HEK293 (cell line): ENCODE measurements at regions not wholly inside any gene's neighbourhood (a gene's known extent, or its start where the extent isn't known, plus 50 kb on each side); places are given as distances from the start of the nearest gene placed in this dataset.

Experiments used
- ZBTB7A ChIP-seq: fragments of 450-650 bp; formaldehyde crosslinking; IDR thresholded peaks from 2 replicates; pipeline ENCODE4 v1.5.1; 2016; ENCODE audit warnings: low read depth, missing biosample characterization, missing genetic modification characterization
- ZNF175 ChIP-seq: fragments of 450-650 bp; formaldehyde crosslinking; IDR thresholded peaks from 2 replicates; pipeline ENCODE4 v1.5.1; 2016; ENCODE audit warnings: missing biosample characterization, missing genetic modification characterization
- ZNF585B ChIP-seq: fragments of 450-650 bp; formaldehyde crosslinking; IDR thresholded peaks from 2 replicates; pipeline ENCODE4 v1.5.1; 2016; ENCODE audit warnings: missing biosample characterization, missing genetic modification characterization
- ZNF626 ChIP-seq: fragments of 450-650 bp; sonication (Bioruptor Pico); formaldehyde crosslinking; IDR thresholded peaks from 2 replicates; pipeline ENCODE4 v1.5.1; 2018; ENCODE audit warnings: missing biosample characterization, missing genetic modification characterization, inconsistent platforms
- TF ChIP-seq, protein P1 (sequence below): fragments of 450-650 bp; formaldehyde crosslinking; IDR thresholded peaks from 2 replicates; pipeline ENCODE4 v1.5.1; 2016; ENCODE audit warnings: missing biosample characterization, missing genetic modification characterization
- TF ChIP-seq, protein P2 (sequence below): fragments of 450-650 bp; formaldehyde crosslinking; IDR thresholded peaks from 2 replicates; pipeline ENCODE4 v1.5.1; 2016; ENCODE audit warnings: missing biosample characterization, missing genetic modification characterization

DNA sequence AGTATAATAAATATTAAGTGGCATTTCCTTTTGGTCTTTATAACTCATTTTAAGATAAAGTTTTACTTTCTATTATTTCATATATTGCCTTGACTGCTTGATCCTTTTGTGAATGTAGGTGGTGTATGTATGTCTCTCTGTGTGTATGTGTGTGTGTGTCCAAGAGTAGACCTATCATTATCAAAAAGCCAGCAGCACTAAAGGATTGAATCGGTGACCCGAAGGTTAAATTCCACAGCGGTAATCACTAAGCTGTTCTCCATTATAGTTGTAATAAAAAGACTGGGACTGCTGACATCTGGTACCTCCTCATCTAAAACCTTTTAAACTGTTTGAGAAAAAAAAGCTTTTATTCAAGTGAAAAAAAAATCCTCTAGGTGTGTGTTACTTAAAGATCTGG, 1014.8 kb downstream of the PCDH7 start:
- TF ChIP-seq, protein P1, sequence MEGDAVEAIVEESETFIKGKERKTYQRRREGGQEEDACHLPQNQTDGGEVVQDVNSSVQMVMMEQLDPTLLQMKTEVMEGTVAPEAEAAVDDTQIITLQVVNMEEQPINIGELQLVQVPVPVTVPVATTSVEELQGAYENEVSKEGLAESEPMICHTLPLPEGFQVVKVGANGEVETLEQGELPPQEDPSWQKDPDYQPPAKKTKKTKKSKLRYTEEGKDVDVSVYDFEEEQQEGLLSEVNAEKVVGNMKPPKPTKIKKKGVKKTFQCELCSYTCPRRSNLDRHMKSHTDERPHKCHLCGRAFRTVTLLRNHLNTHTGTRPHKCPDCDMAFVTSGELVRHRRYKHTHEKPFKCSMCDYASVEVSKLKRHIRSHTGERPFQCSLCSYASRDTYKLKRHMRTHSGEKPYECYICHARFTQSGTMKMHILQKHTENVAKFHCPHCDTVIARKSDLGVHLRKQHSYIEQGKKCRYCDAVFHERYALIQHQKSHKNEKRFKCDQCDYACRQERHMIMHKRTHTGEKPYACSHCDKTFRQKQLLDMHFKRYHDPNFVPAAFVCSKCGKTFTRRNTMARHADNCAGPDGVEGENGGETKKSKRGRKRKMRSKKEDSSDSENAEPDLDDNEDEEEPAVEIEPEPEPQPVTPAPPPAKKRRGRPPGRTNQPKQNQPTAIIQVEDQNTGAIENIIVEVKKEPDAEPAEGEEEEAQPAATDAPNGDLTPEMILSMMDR (tag by site-specific recombination): no peak
- TF ChIP-seq ZNF585B (no peak), ZBTB7A (tag by site-specific recombination) (no peak), ZNF175 (no peak), ZNF626 (no peak)
- TF ChIP-seq, protein P2, sequence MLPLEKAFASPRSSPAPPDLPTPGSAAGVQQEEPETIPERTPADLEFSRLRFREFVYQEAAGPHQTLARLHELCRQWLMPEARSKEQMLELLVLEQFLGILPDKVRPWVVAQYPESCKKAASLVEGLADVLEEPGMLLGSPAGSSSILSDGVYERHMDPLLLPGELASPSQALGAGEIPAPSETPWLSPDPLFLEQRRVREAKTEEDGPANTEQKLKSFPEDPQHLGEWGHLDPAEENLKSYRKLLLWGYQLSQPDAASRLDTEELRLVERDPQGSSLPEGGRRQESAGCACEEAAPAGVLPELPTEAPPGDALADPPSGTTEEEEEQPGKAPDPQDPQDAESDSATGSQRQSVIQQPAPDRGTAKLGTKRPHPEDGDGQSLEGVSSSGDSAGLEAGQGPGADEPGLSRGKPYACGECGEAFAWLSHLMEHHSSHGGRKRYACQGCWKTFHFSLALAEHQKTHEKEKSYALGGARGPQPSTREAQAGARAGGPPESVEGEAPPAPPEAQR (tag by site-specific recombination): no peak
